Thoracic aorta (tissue), 2 donors: ENCODE measurements at regions not wholly inside any gene's neighbourhood (a gene's known extent, or its start where the extent isn't known, plus 50 kb on each side); places are given as distances from the start of the nearest gene placed in this dataset.
A peak's percentile ranks its signal among the peaks of the same experiment; 100 is the strongest.
"Not testable (repeated sequence)": the region's sequence is repeated elsewhere in the genome, so short reads cannot be mapped to it uniquely, and the experiment has no call there.

Experiments used
- ATAC-seq: fragments of 150-250 bp; one replicate; pipeline ENCODE4 v1.8.0; 2017; ENCODE audit warnings: low read depth; ENCODE audit not compliant: insufficient number of reproducible peaks, low FRiP score
- DNase-seq: peaks from one replicate; pipeline ENCODE4 v3.0.0-alpha.2; 2020; ENCODE audit warnings: low spot score
- H3K27ac ChIP-seq, 2 donors: fragments of 200-600 bp; sonication (generic); 1 replicate in 1 of 2; 2 replicates in 1 of 2; pipeline ENCODE4 v1.5.1; 2016; ENCODE audit warnings: mild to moderate bottlenecking in 2 of 2, moderate library complexity in 2 of 2
- H3K27me3 ChIP-seq: fragments of 200-600 bp; sonication (generic); replicated peaks from 2 replicates; pipeline ENCODE4 v1.6.0; 2016; ENCODE audit warnings: mild to moderate bottlenecking; ENCODE audit not compliant: insufficient read depth
- H3K36me3 ChIP-seq: fragments of 200-600 bp; sonication (generic); one replicate; pipeline ENCODE4 v1.5.1; 2016
- H3K4me1 ChIP-seq, 2 donors: fragments of 200-600 bp; sonication (generic); 1 replicate in 1 of 2; 2 replicates in 1 of 2; pipeline versions ENCODE4 v1.5.1 to v1.6.0; 2016; ENCODE audit warnings: low read depth in 2 of 2, mild to moderate bottlenecking in 1 of 2; ENCODE audit not compliant: control insufficient read depth in 1 of 2
- H3K4me3 ChIP-seq: fragments of 200-600 bp; sonication (generic); 2 replicates; pipeline ENCODE4 v1.5.1; 2016; ENCODE audit warnings: mild to moderate bottlenecking
- H3K9me3 ChIP-seq: fragments of 200-600 bp; sonication (generic); 2 replicates; pipeline ENCODE4 v1.5.1; 2016
- TF ChIP-seq, protein P1 (sequence below): fragments of 200-600 bp; sonication (generic); IDR thresholded peaks from one replicate; pipeline ENCODE4 v1.5.1; 2019; ENCODE audit warnings: antibody characterized with exemption

- no peak overlapping the region for H3K27ac ChIP-seq
- TF ChIP-seq, protein P1, sequence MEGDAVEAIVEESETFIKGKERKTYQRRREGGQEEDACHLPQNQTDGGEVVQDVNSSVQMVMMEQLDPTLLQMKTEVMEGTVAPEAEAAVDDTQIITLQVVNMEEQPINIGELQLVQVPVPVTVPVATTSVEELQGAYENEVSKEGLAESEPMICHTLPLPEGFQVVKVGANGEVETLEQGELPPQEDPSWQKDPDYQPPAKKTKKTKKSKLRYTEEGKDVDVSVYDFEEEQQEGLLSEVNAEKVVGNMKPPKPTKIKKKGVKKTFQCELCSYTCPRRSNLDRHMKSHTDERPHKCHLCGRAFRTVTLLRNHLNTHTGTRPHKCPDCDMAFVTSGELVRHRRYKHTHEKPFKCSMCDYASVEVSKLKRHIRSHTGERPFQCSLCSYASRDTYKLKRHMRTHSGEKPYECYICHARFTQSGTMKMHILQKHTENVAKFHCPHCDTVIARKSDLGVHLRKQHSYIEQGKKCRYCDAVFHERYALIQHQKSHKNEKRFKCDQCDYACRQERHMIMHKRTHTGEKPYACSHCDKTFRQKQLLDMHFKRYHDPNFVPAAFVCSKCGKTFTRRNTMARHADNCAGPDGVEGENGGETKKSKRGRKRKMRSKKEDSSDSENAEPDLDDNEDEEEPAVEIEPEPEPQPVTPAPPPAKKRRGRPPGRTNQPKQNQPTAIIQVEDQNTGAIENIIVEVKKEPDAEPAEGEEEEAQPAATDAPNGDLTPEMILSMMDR: no peak
- no peak for DNase-seq
- H3K9me3 ChIP-seq: no peaks in the 10 kb centered on the region
- H3K27me3 ChIP-seq: no peaks in the 10 kb centered on the region
- H3K4me3 ChIP-seq: no peak overlapping the region
- no peak for ATAC-seq
- H3K4me1 ChIP-seq: no peaks in the 10 kb centered on the region
- no peaks in the 10 kb centered on the region for H3K36me3 ChIP-seq
These were observed 91.2 kb upstream of the CCZ1B start for GRCh38 chr7:6917258-6917657.

GRCh38 chr7:6919169-6919568, 93.1 kb upstream of the CCZ1B start:
- H3K9me3 ChIP-seq, DNase-seq, H3K27me3 ChIP-seq, ATAC-seq, H3K27ac ChIP-seq, H3K4me3 ChIP-seq, H3K36me3 ChIP-seq, H3K4me1 ChIP-seq: not testable (repeated sequence)

GRCh38 chr7:6924523-6924922, 98.4 kb upstream of the CCZ1B start:
- not testable (repeated sequence) for H3K4me3 ChIP-seq, H3K4me1 ChIP-seq, ATAC-seq, H3K36me3 ChIP-seq, H3K27ac ChIP-seq, H3K27me3 ChIP-seq, H3K9me3 ChIP-seq, DNase-seq

GRCh38 chr7:6926193-6927174, 100.4 kb upstream of the CCZ1B start:
- not testable (repeated sequence) for H3K27me3 ChIP-seq, DNase-seq, H3K4me3 ChIP-seq, H3K27ac ChIP-seq, H3K4me1 ChIP-seq, H3K9me3 ChIP-seq, H3K36me3 ChIP-seq, ATAC-seq

- H3K4me1 ChIP-seq, ATAC-seq: not testable (repeated sequence)
These were observed 101.6 kb upstream of the CCZ1B start for GRCh38 chr7:6927643-6928042.

GRCh38 chr7:6929588-6929987, 103.5 kb upstream of the CCZ1B start:
- not testable (repeated sequence) for H3K27ac ChIP-seq, H3K4me3 ChIP-seq, H3K27me3 ChIP-seq, H3K36me3 ChIP-seq, DNase-seq, H3K4me1 ChIP-seq, ATAC-seq, H3K9me3 ChIP-seq

More at GRCh38 chr7:6927643-6928042, 101.6 kb upstream of the CCZ1B start:
- not testable (repeated sequence) for H3K9me3 ChIP-seq, H3K4me3 ChIP-seq, H3K36me3 ChIP-seq, H3K27me3 ChIP-seq, H3K27ac ChIP-seq, DNase-seq

GRCh38 chr7:6930081-6930635, 104.1 kb upstream of the CCZ1B start:
- H3K27ac ChIP-seq, H3K4me1 ChIP-seq, H3K27me3 ChIP-seq, H3K9me3 ChIP-seq, H3K4me3 ChIP-seq, ATAC-seq, DNase-seq, H3K36me3 ChIP-seq: not testable (repeated sequence)

GRCh38 chr7:6930787-6931186, 104.7 kb upstream of the CCZ1B start:
- not testable (repeated sequence) for H3K36me3 ChIP-seq, H3K4me1 ChIP-seq, H3K4me3 ChIP-seq, DNase-seq, H3K27ac ChIP-seq, H3K9me3 ChIP-seq, H3K27me3 ChIP-seq, ATAC-seq
- TF ChIP-seq, protein P1: peak; percentile 45

GRCh38 chr7:6931456-6931855, 105.4 kb upstream of the CCZ1B start:
- not testable (repeated sequence) for H3K4me1 ChIP-seq, ATAC-seq

DNA sequence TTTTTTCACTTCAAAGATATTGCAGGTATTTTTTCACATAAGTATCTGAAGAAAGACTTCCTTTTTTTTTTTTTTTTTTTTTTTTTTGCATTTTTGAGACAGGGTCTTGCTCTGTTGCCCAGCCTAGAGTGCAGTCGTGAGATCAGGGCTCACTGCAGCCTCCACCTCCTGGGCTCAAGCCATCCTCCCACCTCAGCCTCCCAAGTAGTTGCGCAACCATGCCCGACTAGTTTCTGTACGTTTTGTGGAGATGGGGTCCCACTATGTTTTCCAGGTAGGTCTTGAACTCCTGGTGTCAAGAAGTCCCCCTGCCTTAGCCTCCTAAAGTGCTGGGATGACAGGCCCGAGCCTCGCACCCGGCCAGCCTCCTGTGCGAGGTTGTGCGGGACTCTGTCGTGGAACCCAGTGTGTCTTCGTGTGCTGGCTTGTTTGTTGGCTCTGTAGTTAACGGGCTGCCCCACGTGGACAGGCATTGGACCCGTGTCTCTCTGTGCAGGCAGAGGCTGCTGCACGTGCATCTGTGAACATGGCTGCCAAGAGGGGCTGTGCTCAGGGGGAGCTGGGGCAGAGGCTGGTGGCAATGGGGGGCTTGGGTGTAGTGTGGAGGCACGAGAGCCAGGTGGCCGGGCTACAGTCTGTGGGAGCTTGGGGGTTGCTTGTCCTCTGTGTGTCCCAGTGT, 108.0 kb upstream of the CCZ1B start:
- ATAC-seq, DNase-seq, H3K27me3 ChIP-seq, H3K27ac ChIP-seq, H3K4me3 ChIP-seq, H3K36me3 ChIP-seq, H3K9me3 ChIP-seq, H3K4me1 ChIP-seq: not testable (repeated sequence)

More at GRCh38 chr7:6931456-6931855, 105.4 kb upstream of the CCZ1B start:
- not testable (repeated sequence) for H3K4me3 ChIP-seq, H3K27ac ChIP-seq, H3K27me3 ChIP-seq, H3K9me3 ChIP-seq, DNase-seq, H3K36me3 ChIP-seq
